ENCODE measurements at regions not wholly inside any gene's neighbourhood (a gene's known extent, or its start where the extent isn't known, plus 50 kb on each side); places are given as distances from the start of the nearest gene placed in this dataset.

DNA sequence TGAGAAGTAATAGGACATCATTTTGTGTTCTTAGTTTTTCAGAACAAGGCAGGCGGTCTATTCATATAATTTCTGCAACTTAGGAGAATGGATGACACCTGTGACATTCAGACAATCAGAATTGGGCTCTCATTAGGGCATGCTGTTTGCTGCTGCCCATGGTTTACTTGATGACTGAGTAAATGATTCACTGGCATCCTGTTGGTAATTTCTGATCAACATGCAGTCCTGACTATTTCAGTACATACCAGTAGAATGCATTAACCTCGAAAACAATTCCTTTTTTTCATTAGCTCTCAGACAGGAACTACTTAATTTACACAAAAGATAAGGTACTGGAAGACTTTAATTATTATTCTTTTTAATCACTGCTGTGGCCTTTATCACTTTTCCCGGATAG is 641.6 kb downstream of the NSUN3 start (continued):
- TF ChIP-seq, protein P1, sequence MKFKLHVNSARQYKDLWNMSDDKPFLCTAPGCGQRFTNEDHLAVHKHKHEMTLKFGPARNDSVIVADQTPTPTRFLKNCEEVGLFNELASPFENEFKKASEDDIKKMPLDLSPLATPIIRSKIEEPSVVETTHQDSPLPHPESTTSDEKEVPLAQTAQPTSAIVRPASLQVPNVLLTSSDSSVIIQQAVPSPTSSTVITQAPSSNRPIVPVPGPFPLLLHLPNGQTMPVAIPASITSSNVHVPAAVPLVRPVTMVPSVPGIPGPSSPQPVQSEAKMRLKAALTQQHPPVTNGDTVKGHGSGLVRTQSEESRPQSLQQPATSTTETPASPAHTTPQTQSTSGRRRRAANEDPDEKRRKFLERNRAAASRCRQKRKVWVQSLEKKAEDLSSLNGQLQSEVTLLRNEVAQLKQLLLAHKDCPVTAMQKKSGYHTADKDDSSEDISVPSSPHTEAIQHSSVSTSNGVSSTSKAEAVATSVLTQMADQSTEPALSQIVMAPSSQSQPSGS (IDR thresholded peaks at IDR 0.05; ENCODE audit: low read length): no peak
- TF ChIP-seq FOSL1 (IDR thresholded peaks at IDR 0.05; ENCODE audit: insufficient read depth, low read depth, low read length) (no peak), RXRA (IDR thresholded peaks at IDR 0.05; ENCODE audit: insufficient read depth, low read depth, low read length) (no peak), GTF2F1 (IDR thresholded peaks at IDR 0.05; ENCODE audit: borderline replicate concordance, low read depth, low read length) (no peak), RAD21 (IDR thresholded peaks at IDR 0.05 in 1 of 2, conservative IDR thresholded peaks at IDR 0.05 in 1 of 2; ENCODE audit: low read depth in 2 of 2, low read length in 2 of 2) (no peak), BACH1 (IDR thresholded peaks at IDR 0.05; ENCODE audit: low read length) (no peak)

All from H1 (cell line).